ENCODE measurements at regions not wholly inside any gene's neighbourhood (a gene's known extent, or its start where the extent isn't known, plus 50 kb on each side); places are given as distances from the start of the nearest gene placed in this dataset.

GRCh38 chr10:65319493-65319892, 1606.3 kb upstream of the LRRTM3 start:
- DNase-seq, result no peak

DNA sequence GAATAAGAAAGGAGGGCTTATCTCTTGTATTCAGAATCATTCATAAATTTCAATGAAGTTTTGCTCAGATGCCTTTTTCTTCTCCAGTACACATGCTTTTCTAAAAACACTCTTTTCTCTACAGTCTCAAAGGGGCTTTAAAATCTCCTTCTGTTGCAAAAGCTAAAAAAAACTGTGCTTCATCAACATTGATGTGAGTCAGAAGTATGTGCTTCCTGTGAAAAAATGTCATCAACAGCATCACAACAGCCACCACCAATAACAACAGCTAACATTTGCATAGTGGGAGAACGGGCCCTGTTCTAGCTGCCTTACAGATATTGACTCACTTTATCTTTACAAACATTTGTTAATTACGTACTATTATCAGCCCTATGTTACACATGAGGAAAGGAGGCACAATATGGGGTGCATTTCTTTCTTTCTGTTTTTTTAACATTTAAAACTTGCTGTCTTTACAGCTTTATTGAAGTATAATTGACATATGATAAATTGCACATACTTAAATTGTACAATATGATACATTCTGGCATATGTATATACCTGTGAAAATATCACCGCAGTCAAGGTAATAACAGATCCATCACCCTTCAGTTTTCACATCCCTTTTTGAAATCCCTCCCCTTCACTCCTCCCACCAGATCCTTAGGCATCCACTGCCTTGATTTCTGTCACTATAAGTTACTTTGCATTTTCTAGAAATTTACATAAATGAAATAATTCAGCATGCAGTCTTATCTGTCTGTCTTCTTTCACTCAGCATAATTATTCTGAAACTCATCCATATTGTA, 1605.4 kb upstream of the LRRTM3 start:
- DNase-seq, result no peak

DNA sequence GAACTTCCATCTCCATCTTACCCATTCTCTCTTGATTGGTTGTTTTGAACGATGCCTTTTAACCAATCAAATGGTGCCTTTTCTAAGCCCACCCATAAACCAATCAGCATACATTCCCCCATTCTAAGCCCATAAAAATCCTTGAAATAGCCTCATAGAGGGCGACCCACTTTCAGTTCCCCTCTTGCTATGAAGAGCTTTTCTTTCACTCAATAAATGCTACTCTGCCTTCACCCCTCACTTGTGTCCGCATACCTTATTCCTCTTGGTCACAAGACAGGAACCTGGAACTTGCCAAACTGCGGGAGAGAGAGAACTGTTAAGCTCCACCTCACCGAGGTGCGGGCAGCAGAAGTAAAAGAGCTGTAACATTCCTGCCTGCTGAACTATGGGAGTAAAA, 1602.0 kb upstream of the LRRTM3 start:
- no peak for DNase-seq

GRCh38 chr10:65325913-65326312, 1599.9 kb upstream of the LRRTM3 start:
- no peak for DNase-seq

DNA sequence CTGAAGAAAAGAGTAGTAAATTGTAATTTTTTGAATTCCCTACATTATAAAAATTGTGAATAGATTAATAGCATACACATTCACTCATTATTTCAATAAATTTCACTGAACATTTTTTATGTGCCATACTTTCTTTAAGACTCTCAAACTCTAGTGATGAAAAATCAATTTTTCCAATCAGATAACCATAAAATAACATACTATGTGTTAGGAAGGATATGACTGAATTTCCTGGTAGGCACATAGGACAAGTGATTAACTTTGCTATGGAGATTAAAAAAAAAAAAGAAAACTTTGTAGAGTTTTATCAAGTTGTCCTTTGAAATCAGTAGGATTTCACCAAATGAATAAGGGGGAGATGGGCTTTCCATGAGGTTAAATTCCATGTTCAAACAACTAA, 1597.3 kb upstream of the LRRTM3 start:
- no peak for DNase-seq

GRCh38 chr10:65335311-65335710, 1590.5 kb upstream of the LRRTM3 start:
- DNase-seq, result no peak

DNA sequence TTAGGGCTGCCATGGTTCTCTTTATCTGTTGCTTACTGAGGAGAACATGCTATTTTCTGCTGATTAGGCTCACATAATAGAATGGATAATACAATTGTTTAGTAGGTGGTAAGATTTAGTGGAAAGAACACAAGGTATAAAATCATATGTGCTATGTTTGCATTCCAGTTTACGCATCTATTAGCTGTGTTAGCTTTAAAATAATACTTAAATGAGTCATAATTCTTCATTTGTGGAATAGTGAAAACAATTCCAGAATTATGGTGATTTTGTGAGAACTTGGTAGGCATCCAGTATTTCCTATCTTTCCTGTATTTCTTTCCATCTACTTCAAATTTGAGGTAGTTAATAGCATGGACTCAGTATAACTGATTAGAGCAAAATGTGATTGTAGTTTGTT, 1585.5 kb upstream of the LRRTM3 start:
- DNase-seq, result no peak

GRCh38 chr10:65341323-65341925, 1584.4 kb upstream of the LRRTM3 start:
- no peak for DNase-seq

DNA sequence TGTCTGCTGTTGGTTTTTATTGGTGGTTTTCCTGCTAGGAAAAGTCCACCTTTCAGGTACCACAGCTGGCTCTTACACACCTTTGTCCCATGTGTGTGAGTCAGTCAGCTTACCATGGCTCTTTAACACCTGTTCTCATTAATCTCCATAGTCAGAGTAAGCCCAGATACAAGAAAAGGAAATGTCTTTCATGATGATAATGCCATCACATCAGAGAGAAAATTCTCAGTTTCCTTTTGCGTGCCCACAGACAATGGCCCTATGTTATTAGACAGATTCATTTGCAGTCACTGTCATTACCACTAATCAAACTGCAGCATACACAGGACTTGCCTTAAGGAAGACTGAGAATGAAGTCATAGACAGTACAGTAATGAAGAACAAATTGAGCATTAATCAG, 1583.6 kb upstream of the LRRTM3 start:
- DNase-seq, result no peak

DNA sequence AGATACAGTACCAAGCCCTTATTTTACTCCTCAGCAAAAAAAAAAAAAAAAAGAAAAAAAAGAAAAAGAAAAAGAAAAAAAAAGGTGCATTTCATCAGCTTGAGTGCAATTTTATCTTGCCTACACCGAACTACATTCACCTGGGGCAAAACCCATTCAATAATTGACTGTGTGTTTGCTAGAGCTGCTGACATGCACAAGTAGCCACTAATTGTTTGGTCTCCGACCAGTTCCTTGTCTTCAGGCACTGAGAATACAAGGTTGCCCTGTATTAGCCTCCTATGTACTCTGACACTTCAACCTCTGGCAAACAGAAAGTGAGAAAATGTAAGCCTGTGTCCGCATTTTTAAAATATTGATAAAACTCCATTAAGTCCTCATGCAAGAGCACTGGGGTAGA, 1579.4 kb upstream of the LRRTM3 start:
- DNase-seq, result no peak

- no peak for DNase-seq
Observed at GRCh38 chr10:65348637-65349036, 1577.2 kb upstream of the LRRTM3 start.

DNA sequence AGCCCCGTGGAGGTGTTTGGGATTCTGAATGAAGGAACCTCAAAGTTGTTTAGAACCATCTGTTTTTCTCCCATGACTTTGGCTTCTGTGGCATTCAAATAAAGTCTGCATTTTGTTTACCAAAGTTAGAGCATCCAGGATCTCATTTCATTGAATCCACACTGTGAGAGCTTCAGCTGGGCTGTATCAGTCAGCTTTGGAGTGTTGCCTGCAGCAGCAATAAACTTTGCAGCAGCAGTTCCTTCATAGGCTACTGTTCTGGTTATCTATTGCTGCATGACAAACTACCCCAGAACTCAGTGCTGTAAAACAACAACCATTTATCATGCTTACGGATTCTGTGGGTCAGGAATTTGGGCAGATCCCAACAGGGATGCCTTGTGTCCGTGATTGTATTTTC, 1575.2 kb upstream of the LRRTM3 start:
- no peak for DNase-seq

- DNase-seq, result no peak
Observed at GRCh38 chr10:65355141-65355680, 1570.6 kb upstream of the LRRTM3 start.

- peak in 5 of 56 donors; percentile 0 to 20 (median 0) for DNase-seq
Observed at GRCh38 chr10:65358565-65358964, 1567.3 kb upstream of the LRRTM3 start.

GRCh38 chr10:65360497-65360896, 1565.3 kb upstream of the LRRTM3 start:
- DNase-seq, result no peak

DNA sequence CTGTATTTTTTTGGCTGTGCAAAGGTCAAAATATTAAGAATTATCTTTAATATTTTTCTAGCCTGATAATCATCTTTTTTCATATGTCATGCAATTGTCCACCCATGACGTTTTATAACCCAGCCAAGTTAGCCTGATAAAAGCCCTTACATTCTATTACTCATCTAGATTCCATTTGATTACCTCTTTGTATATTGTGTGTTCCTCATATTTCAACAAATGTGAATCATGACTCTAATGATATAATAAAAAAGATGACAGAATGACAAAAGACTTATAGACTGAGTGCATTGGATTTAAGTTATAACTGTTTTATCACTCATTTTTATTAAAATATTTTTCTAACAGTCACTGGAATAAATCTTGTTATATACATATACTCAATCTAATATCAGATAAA, 1560.0 kb upstream of the LRRTM3 start:
- DNase-seq, result no peak

DNA sequence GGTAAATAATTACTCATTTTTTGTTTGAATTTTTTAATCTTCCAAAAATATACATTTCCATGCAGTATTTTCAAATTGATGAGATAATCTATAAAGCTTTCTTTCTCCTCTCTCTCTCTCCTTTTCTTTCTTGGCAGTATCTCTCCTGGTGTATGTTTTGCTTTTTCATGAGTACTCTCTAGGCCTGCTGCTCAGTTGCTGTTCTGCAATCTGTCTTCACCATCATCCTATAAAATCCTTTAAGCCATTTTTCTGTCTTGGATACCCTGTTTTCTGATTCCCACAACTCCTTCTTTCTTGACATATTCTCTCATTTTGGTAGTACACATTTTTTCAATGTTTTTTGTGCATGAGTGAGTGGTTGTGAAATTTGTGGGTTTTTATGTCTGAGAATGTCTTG, 1558.1 kb upstream of the LRRTM3 start:
- DNase-seq, result no peak

- no peak for DNase-seq
Observed at GRCh38 chr10:65375528-65375927, 1550.3 kb upstream of the LRRTM3 start.

- no peak for DNase-seq
Observed at GRCh38 chr10:65377687-65378086, 1548.1 kb upstream of the LRRTM3 start.

GRCh38 chr10:65394502-65395297, 1531.1 kb upstream of the LRRTM3 start:
- DNase-seq, result no peak

DNA sequence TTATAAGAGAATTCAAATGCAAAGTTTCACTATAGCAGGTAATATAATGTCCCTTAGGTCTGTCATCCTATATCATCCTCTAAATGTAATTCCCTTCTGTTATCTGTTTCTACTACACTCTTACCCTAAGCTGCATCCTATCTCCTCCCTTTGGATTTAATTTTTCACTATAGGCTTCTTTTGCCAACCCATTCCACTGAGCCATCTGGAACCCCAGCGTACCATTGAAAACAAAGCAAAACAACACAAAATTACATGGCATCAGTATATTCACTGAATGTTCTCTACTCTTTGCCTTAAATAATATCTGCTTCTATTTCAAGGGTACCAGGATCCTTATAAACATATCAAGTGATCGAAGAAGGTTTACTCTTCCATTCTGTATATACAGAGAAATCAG, 1530.2 kb upstream of the LRRTM3 start:
- no peak for DNase-seq

GRCh38 chr10:65396997-65397396, 1528.8 kb upstream of the LRRTM3 start:
- DNase-seq, result no peak
